Neural progenitor cell (in vitro differentiated cells): ENCODE measurements at regions not wholly inside any gene's neighbourhood (a gene's known extent, or its start where the extent isn't known, plus 50 kb on each side); places are given as distances from the start of the nearest gene placed in this dataset.

Experiments
- EZH2 ChIP-seq: fragments of 200-600 bp; sonication (generic); IDR thresholded peaks from 2 replicates; pipeline ENCODE4 v1.6.1; 2017; ENCODE audit warnings: antibody characterized with exemption, mild to moderate bottlenecking, moderate library complexity
- TF ChIP-seq, protein P1 (sequence below): fragments of 200-600 bp; sonication (generic); IDR thresholded peaks from 2 replicates; pipeline ENCODE4 v1.5.1; 2017; ENCODE audit warnings: antibody characterized with exemption, mild to moderate bottlenecking

DNA sequence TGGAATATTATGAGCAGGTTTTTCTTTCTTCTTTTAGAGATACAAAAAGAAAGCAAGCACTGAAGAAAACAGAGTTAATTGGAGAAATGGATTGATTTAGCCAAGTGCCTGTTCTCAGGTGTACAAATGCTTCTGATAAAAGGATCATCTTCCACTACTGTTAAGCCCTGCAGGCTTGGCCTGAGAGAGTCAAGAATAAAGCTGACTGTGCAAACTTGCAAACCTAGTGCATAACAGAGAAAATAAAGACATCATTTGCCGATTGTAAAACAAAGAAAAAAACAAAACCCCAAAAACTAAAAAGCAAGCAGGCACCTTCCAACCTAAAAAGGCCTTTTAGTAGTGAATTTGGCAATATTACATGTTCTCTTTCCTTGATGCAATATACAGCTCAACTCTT is 78.0 kb upstream of the CCDC80 start:
- TF ChIP-seq, protein P1, sequence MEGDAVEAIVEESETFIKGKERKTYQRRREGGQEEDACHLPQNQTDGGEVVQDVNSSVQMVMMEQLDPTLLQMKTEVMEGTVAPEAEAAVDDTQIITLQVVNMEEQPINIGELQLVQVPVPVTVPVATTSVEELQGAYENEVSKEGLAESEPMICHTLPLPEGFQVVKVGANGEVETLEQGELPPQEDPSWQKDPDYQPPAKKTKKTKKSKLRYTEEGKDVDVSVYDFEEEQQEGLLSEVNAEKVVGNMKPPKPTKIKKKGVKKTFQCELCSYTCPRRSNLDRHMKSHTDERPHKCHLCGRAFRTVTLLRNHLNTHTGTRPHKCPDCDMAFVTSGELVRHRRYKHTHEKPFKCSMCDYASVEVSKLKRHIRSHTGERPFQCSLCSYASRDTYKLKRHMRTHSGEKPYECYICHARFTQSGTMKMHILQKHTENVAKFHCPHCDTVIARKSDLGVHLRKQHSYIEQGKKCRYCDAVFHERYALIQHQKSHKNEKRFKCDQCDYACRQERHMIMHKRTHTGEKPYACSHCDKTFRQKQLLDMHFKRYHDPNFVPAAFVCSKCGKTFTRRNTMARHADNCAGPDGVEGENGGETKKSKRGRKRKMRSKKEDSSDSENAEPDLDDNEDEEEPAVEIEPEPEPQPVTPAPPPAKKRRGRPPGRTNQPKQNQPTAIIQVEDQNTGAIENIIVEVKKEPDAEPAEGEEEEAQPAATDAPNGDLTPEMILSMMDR = no peak
- TF ChIP-seq EZH2 = no peak
